ENCODE measurements at regions not wholly inside any gene's neighbourhood (a gene's known extent, or its start where the extent isn't known, plus 50 kb on each side); places are given as distances from the start of the nearest gene placed in this dataset.

DNA sequence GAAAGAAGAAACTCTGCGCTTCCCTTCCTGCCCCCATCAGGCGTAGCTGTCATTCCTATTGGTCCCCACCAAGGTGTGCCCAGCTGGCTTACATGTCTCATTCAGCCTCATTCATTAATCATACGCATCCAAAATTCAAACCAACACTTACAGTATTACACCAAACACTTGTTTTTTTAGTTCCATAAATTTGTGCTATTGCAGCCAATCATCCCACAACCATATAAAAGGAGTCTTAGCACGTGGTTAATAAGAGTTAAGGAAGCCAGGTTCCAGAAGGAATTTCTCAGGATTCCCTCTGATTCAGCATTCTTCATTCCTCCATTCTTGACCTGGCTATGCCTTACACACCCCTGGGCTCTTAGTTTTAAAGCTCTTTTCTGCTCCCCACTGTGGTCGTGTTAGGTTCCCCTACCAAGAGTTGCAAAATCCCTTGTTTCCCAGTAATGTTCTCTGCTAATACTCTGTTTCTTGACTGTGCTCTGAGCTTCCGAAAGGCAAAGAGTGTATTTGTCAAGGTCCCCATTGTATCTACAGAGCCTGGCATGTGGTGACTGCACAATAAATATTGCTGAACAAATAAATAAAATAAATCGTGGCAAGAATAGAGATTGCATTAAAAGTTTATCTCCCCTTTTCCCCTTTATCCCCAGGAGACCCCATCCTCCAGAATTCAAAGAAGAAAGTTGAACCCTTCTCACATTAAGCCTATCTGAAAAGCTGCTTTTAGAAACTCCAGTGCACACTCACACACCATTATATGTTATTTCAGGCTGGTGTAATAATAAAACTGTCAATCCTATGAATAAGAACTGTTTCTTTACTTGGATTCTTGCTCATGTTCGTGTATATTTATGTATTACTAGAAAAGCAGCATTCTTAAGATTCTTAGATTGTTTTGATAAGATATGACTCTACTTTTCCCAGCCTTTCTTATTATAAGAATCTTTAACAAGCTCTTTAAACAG, 514.4 kb downstream of the INHBA start:
- no TSS peak for BruUV-seq (replicated peaks)
- Histone ChIP-seq H3K4me2 (ENCODE audit: control insufficient read depth, insufficient read depth) (no peak overlapping the region), H2AFZ (ENCODE audit: control insufficient read depth, low read depth, low read length) (no peak overlapping the region), H3K4me1 (ENCODE audit: control insufficient read depth, insufficient read depth, low read length) (no peaks in the 10 kb centered on the region), H4K20me1 (ENCODE audit: control insufficient read depth, insufficient read depth) (no peaks in the 10 kb centered on the region), H3K27ac (ENCODE audit: control insufficient read depth, insufficient read depth) (no peak overlapping the region), H3K36me3 (ENCODE audit: control insufficient read depth in 2 of 2, insufficient read depth in 2 of 2, low read length in 1 of 2) (no peaks in the 10 kb centered on the region), H3K79me2 (ENCODE audit: control insufficient read depth, insufficient read depth, low read length) (no peaks in the 10 kb centered on the region), H3K4me3 (no peak overlapping the region), H3K27me3 (replicated peaks in 1 of 2; ENCODE audit: control insufficient read depth in 2 of 2, insufficient read depth in 2 of 2, low read length in 1 of 2) (no peaks in the 10 kb centered on the region), H3K9me3 (replicated peaks; ENCODE audit: control insufficient read depth, insufficient read depth, low read length) (no peaks in the 10 kb centered on the region), H3K9ac (ENCODE audit: control insufficient read depth, insufficient read depth, low read length) (no peak overlapping the region)
- ChIA-PET POLR2A (interaction anchor here (0.5 kb wide), 1 partner anchor 83 kb away, joined by 4 read pairs; no protein-coding TSS in a partner anchor), SMC1A (ENCODE audit: uncharacterized antibody, unreplicated experiment) (interaction anchor here (1.0 to 1.5 kb wide), 2 partner anchors 21 to 85 kb away, joined by 3 read pairs; no protein-coding TSS in a partner anchor), CTCF (no interaction called here), RAD21 (ENCODE audit: unreplicated experiment) (interaction anchor here (0.8 kb wide), 1 partner anchor 14 kb away, joined by 4 read pairs; no protein-coding TSS in a partner anchor)
- intact Hi-C loops (cut with micrococcal nuclease; ENCODE audit: unreplicated experiment) (no loop called here), in situ Hi-C loops (cut with MboI) (no loop called here)
- TF ChIP-seq SUZ12 (IDR thresholded peaks at IDR 0.05; ENCODE audit: unreplicated experiment) (no peak), SP1 (IDR thresholded peaks at IDR 0.05; ENCODE audit: low read depth, low read length) (no peak), IKZF2 (IDR thresholded peaks at IDR 0.05) (no peak), CEBPB (IDR thresholded peaks at IDR 0.05; ENCODE audit: borderline replicate concordance in 1 of 2, low read depth in 2 of 2, low read length in 2 of 2) (no peak), JUND (IDR thresholded peaks at IDR 0.05; ENCODE audit: low read depth, low read length) (no peak), LARP7 (IDR thresholded peaks at IDR 0.05) (no peak), SRF (IDR thresholded peaks at IDR 0.05; ENCODE audit: low read depth in 2 of 2, low read length in 2 of 2) (no peak), MYC (IDR thresholded peaks at IDR 0.05; ENCODE audit: insufficient read depth, insufficient read length, insufficient replicate concordance, low read length, severe bottlenecking) (no peak), RB1 (IDR thresholded peaks at IDR 0.05; ENCODE audit: borderline replicate concordance) (no peak), KAT2A (conservative IDR thresholded peaks at IDR 0.05; ENCODE audit: control insufficient read depth, low read depth, low read length) (no peak), EZH2 (IDR thresholded peaks at IDR 0.05; ENCODE audit: borderline replicate concordance, control insufficient read depth, low read depth, low read length) (no peak), DPF2 (IDR thresholded peaks at IDR 0.05) (no peak), BRCA1 (IDR thresholded peaks at IDR 0.05; ENCODE audit: low read depth, low read length) (no peak), BCL3 (IDR thresholded peaks at IDR 0.05; ENCODE audit: borderline replicate concordance, insufficient read depth, low read depth, low read length, poor library complexity, severe bottlenecking) (no peak)
- 49% methylated on average over 8 of the region's 8 CpGs for WGBS (ENCODE audit: insufficient coverage, insufficient replicate concordance, low lambda C conversion rate, missing lambda C conversion rate)
- FAIRE-seq: no peak
- no peak for DNase-seq (ENCODE audit: low read depth, low spot score)
- ATAC-seq: no peak

Data from GM12878 (cell line).